Spleen (tissue), 7 donors: ENCODE measurements at regions not wholly inside any gene's neighbourhood (a gene's known extent, or its start where the extent isn't known, plus 50 kb on each side); places are given as distances from the start of the nearest gene placed in this dataset.

Experiments used
- CTCF ChIP-seq, 11 experiments: fragments of 200-600 bp in 7 of 11; fragments of 450-650 bp in 4 of 11; sonication (generic) in 4 of 11; IDR thresholded peaks in 8 of 11; conservative IDR thresholded peaks in 3 of 11; 1 replicate in 7 of 11; 2 replicates in 4 of 11; pipeline versions ENCODE4 v1.4.0 to v1.8.0; 2016 to 2021; ENCODE audit warnings: antibody characterized with exemption in 11 of 11, inconsistent platforms in 4 of 11, mild to moderate bottlenecking in 1 of 11
- POLR2A ChIP-seq, 3 donors: fragments of 450-650 bp; IDR thresholded peaks; one replicate each; pipeline ENCODE4 v1.5.1; 2017; ENCODE audit warnings: antibody characterized with exemption in 3 of 3, mild to moderate bottlenecking in 1 of 3
- donor health status: DM: no; HTN: no; CAD: no; lungs with moderate emphysema.
- donor health status: DM: no; HTN: no; CAD: no.
- donor health status: DM: no; HTN: no; CAD: no.

GRCh38 chr10:58995058-58995596 lies 181.3 kb upstream of the PHYHIPL start:
- TF ChIP-seq POLR2A (IDR thresholded peaks at IDR 0.05) (no peak), CTCF (IDR thresholded peaks at IDR 0.05 in 8 of 11, conservative IDR thresholded peaks at IDR 0.05 in 3 of 11) (no peak)
